Fibroblast of villous mesenchyme (primary cell): ENCODE measurements at regions not wholly inside any gene's neighbourhood (a gene's known extent, or its start where the extent isn't known, plus 50 kb on each side); places are given as distances from the start of the nearest gene placed in this dataset.

Experiments
- DNase-seq: peaks from one replicate; pipeline ENCODE4 v3.0.0-alpha.2; 2010; ENCODE audit warnings: low read depth
- H3K4me3 ChIP-seq: 2 replicates; pipeline ENCODE4 v1.5.1; 2011; ENCODE audit warnings: low read depth, mild to moderate bottlenecking, low read length
- CTCF ChIP-seq: IDR thresholded peaks from 2 replicates; pipeline ENCODE4 v1.5.1; 2012; ENCODE audit warnings: low read depth, mild to moderate bottlenecking, low read length; ENCODE audit not compliant: insufficient read depth

DNA sequence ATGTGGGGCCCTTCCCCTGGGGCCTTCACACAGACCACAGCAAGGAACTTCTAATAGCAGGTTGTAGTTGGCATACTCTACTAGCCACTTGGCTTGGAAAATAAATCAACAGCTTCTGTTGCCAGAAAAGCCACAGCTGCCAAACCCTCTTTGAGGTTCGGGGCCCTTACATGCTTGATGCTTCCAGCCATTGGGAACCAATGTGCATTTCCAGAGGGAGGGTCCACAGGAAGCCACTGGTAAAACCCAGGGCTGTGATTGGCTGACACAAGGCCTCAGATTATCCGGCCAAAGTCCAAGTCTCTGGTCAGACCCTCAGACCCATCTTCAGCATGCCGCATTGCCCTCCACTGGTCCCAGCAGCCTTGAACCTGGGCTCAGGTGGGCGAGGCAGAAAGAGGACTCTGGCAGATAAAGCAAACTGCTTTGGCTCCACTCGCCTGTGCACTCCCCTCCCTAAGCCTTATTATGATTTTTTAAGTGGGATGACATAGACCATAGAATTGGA lies 214.4 kb downstream of the BCL11B start:
- H3K4me3 ChIP-seq = no peak overlapping the region
- TF ChIP-seq CTCF = no peak
- no peak for DNase-seq

GRCh38 chr14:99058542-99058941 lies 213.5 kb downstream of the BCL11B start:
- no peak overlapping the region for H3K4me3 ChIP-seq
- DNase-seq = no peak
- no peak for TF ChIP-seq CTCF

GRCh38 chr14:99062216-99062615 lies 209.8 kb downstream of the BCL11B start:
- H3K4me3 ChIP-seq = no peak overlapping the region
- no peak for TF ChIP-seq CTCF
- DNase-seq = no peak

- DNase-seq = no peak
- no peak for TF ChIP-seq CTCF
Measured at GRCh38 chr14:99062772-99063418, 209.1 kb downstream of the BCL11B start.

DNA sequence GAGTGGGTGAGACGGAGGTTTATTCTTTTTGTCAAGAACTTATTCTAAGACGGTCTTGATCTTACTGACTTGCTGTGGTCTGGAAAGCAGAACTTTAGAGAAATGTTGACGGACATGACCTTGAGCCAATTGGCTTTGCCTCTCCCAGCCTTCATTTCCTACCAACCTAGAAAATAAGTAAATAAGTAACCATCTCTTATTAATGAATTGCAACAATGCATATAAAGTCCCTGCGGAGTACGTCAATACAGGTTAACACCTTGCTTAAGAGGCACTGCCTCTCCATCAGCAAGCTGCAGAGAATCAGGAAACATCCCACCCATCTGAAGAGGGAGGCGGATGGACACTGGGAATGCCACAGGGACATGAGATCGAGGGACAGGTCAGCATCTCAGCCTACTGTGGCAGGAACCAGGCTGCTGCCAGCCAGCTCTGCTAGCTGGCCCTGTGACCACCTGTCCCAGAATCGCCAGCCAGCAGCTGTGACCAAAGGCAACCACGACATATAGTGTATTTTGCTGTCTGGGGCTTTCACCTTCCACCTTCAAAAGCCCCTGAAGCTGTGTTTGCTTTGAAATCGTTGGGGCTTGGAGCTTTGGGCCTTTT lies 208.3 kb downstream of the BCL11B start:
- DNase-seq = no peak
- H3K4me3 ChIP-seq = no peak overlapping the region
- no peak for TF ChIP-seq CTCF

More at GRCh38 chr14:99062772-99063418, 209.1 kb downstream of the BCL11B start:
- H3K4me3 ChIP-seq = no peak overlapping the region

DNA sequence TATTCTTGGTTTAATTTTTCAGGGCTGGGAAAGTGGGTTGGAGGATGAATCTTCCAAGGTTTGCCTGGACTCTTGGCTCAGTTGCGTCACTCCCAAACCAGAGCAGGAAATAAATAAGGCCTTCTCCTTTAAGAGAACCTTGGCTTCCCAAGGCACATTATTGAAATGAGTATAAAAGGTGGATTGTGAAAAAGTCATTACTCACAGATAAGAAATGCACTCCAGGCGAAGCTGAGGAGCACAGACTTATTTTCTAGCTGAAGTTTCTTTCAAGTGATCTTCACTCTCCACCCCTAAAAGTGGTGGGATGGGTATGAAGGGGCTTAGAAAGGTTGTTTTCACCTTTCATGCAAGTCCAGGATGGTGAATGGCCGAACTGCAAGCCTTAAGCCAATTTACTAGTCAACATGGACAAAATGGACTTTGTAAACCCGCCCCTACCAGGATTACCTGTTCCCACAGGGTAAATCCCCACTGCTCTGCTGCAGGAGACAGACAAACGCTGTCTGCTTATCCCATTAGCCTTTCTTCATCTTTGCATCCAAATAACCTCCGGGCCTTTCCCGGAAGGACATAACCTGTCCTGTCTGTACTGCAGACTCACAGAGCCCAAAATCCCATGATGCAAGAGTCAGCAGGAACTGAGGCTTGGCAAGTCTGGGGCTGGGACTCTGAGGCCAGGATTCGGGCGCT lies 207.6 kb downstream of the BCL11B start:
- no peak for TF ChIP-seq CTCF
- no peak for DNase-seq

More for the DNA sequence above, 207.6 kb downstream of the BCL11B start:
- no peak overlapping the region for H3K4me3 ChIP-seq
